RPMI8226 (cell line): ENCODE measurements at regions not wholly inside any gene's neighbourhood (a gene's known extent, or its start where the extent isn't known, plus 50 kb on each side); places are given as distances from the start of the nearest gene placed in this dataset.
"Not testable (repeated sequence)": the region's sequence is repeated elsewhere in the genome, so short reads cannot be mapped to it uniquely, and the experiment has no call there.

Source experiments
- DNase-seq: peaks from one replicate; pipeline ENCODE4 v3.0.0-alpha.2; 2015

- DNase-seq = no peak
Observed at GRCh38 chr5:118603278-118603677, 385.1 kb downstream of the DTWD2 start.

- DNase-seq = no peak
Observed at GRCh38 chr5:118598311-118598710, 390.0 kb downstream of the DTWD2 start.

- no peak for DNase-seq
Observed at GRCh38 chr5:118597543-118597942, 390.8 kb downstream of the DTWD2 start.

- DNase-seq = no peak
Observed at GRCh38 chr5:118596255-118596654, 392.1 kb downstream of the DTWD2 start.

GRCh38 chr5:118593003-118593328 lies 395.4 kb downstream of the DTWD2 start:
- peak; percentile 10 for DNase-seq

- DNase-seq = no peak
Observed at GRCh38 chr5:118592229-118593002, 395.9 kb downstream of the DTWD2 start.

- no peak for DNase-seq
Observed at GRCh38 chr5:118590806-118591205, 397.5 kb downstream of the DTWD2 start.

- no peak for DNase-seq
Observed at GRCh38 chr5:118580949-118581348, 407.4 kb downstream of the DTWD2 start.

- no peak for DNase-seq
Observed at GRCh38 chr5:118578093-118578492, 410.3 kb downstream of the DTWD2 start.

- DNase-seq = no peak
Observed at GRCh38 chr5:118577621-118578020, 410.7 kb downstream of the DTWD2 start.

- not testable (repeated sequence) for DNase-seq
Observed at GRCh38 chr5:118570276-118570675, 418.1 kb downstream of the DTWD2 start.

- not testable (repeated sequence) for DNase-seq
Observed at GRCh38 chr5:118569596-118569995, 418.8 kb downstream of the DTWD2 start.

GRCh38 chr5:118565335-118565971 lies 422.9 kb downstream of the DTWD2 start:
- DNase-seq = no peak

GRCh38 chr5:118561971-118562370 lies 426.4 kb downstream of the DTWD2 start:
- DNase-seq = no peak

GRCh38 chr5:118561235-118561634 lies 427.1 kb downstream of the DTWD2 start:
- DNase-seq = no peak

GRCh38 chr5:118558871-118559270 lies 429.5 kb downstream of the DTWD2 start:
- no peak for DNase-seq

- no peak for DNase-seq
Observed at GRCh38 chr5:118557251-118557661, 431.1 kb downstream of the DTWD2 start.

GRCh38 chr5:118556792-118557191 lies 431.6 kb downstream of the DTWD2 start:
- DNase-seq = no peak

- no peak for DNase-seq
Observed at GRCh38 chr5:118555727-118556126, 432.6 kb downstream of the DTWD2 start.

- no peak for DNase-seq
Observed at GRCh38 chr5:118554981-118555380, 433.4 kb downstream of the DTWD2 start.

GRCh38 chr5:118554241-118554640 lies 434.1 kb downstream of the DTWD2 start:
- no peak for DNase-seq

- no peak for DNase-seq
Observed at GRCh38 chr5:118553662-118554061, 434.7 kb downstream of the DTWD2 start.

GRCh38 chr5:118552731-118553360 lies 435.5 kb downstream of the DTWD2 start:
- DNase-seq = no peak

- DNase-seq = no peak
Observed at GRCh38 chr5:118552146-118552545, 436.2 kb downstream of the DTWD2 start.
